Endothelial cell (in vitro differentiated cells): ENCODE measurements at regions not wholly inside any gene's neighbourhood (a gene's known extent, or its start where the extent isn't known, plus 50 kb on each side); places are given as distances from the start of the nearest gene placed in this dataset.
A peak's percentile ranks its signal among the peaks of the same experiment; 100 is the strongest.

ENCODE experiments used
- DNase-seq: peaks from one replicate; pipeline ENCODE4 v3.0.0; 2021; ENCODE audit warnings: low spot score
- H3K27ac Mint-ChIP-seq: one replicate; pipeline ENCODE4 v1.8.0; 2021; ENCODE audit warnings: mixed read lengths, inconsistent platforms; ENCODE audit not compliant: unreplicated experiment
- H3K27me3 Mint-ChIP-seq: one replicate; pipeline ENCODE4 v1.8.0; 2021; ENCODE audit warnings: mild to moderate bottlenecking, moderate library complexity, mixed read lengths, inconsistent platforms; ENCODE audit not compliant: unreplicated experiment
- H3K36me3 Mint-ChIP-seq: one replicate; pipeline ENCODE4 v1.8.0; 2021; ENCODE audit warnings: mild to moderate bottlenecking, low read depth, mixed read lengths, inconsistent platforms; ENCODE audit not compliant: unreplicated experiment
- H3K4me1 Mint-ChIP-seq: one replicate; pipeline ENCODE4 v1.8.0; 2021; ENCODE audit warnings: mild to moderate bottlenecking, mixed read lengths, inconsistent platforms; ENCODE audit not compliant: unreplicated experiment
- H3K4me3 Mint-ChIP-seq: one replicate; pipeline ENCODE4 v1.8.0; 2021; ENCODE audit warnings: mild to moderate bottlenecking, mixed read lengths, inconsistent platforms; ENCODE audit not compliant: unreplicated experiment
- H3K9me3 Mint-ChIP-seq: one replicate; pipeline ENCODE4 v1.8.0; 2021; ENCODE audit warnings: mixed read lengths, inconsistent platforms; ENCODE audit not compliant: unreplicated experiment
- TF ChIP-seq, protein P1 (sequence below): fragments of 200-600 bp; sonication (generic); IDR thresholded peaks from one replicate; pipeline ENCODE4 v1.5.0; 2021; ENCODE audit warnings: antibody characterized with exemption; ENCODE audit not compliant: unreplicated experiment

DNA sequence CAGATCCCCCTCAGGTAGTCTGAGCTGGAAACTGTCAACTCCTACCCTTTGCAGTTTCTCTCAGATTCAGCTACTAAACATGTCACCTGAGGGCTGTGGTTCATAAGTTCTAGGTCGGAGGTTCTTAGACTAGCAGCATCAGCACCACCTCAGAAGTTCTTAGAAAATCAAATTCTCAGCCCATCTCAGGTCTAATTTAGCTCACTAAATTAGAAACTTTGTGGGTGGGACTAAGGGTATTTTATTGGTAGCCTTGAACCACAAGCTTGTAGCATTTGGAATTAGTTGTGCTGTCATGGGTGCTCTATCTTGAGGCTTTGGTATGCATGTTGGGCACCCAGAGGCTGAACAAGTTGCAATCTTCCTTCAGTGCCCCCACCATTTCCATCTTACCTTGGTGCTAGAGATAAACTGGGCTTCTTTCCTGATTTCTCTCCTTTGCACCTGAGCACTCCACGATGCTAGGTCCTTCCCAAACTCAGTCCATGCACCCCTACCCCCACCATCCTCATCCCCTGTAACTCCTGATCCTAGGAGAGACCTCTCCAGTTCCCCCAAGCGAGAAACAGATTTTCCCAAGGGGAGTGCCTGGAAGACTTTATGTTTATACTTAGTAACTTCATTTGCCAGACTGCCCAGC, 54.2 kb downstream of the S1PR1 start:
- H3K27ac Mint-ChIP-seq, result no peak overlapping the region
- no peak overlapping the region for H3K4me3 Mint-ChIP-seq
- H3K36me3 Mint-ChIP-seq, result no peaks in the 10 kb centered on the region
- no peaks in the 10 kb centered on the region for H3K9me3 Mint-ChIP-seq
- no peak for DNase-seq
- peaks cover 5% of the 10 kb centered on the region for H3K27me3 Mint-ChIP-seq
- H3K4me1 Mint-ChIP-seq, result peaks cover 33% of the 10 kb centered on the region
- TF ChIP-seq, protein P1, sequence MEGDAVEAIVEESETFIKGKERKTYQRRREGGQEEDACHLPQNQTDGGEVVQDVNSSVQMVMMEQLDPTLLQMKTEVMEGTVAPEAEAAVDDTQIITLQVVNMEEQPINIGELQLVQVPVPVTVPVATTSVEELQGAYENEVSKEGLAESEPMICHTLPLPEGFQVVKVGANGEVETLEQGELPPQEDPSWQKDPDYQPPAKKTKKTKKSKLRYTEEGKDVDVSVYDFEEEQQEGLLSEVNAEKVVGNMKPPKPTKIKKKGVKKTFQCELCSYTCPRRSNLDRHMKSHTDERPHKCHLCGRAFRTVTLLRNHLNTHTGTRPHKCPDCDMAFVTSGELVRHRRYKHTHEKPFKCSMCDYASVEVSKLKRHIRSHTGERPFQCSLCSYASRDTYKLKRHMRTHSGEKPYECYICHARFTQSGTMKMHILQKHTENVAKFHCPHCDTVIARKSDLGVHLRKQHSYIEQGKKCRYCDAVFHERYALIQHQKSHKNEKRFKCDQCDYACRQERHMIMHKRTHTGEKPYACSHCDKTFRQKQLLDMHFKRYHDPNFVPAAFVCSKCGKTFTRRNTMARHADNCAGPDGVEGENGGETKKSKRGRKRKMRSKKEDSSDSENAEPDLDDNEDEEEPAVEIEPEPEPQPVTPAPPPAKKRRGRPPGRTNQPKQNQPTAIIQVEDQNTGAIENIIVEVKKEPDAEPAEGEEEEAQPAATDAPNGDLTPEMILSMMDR, result no peak

DNA sequence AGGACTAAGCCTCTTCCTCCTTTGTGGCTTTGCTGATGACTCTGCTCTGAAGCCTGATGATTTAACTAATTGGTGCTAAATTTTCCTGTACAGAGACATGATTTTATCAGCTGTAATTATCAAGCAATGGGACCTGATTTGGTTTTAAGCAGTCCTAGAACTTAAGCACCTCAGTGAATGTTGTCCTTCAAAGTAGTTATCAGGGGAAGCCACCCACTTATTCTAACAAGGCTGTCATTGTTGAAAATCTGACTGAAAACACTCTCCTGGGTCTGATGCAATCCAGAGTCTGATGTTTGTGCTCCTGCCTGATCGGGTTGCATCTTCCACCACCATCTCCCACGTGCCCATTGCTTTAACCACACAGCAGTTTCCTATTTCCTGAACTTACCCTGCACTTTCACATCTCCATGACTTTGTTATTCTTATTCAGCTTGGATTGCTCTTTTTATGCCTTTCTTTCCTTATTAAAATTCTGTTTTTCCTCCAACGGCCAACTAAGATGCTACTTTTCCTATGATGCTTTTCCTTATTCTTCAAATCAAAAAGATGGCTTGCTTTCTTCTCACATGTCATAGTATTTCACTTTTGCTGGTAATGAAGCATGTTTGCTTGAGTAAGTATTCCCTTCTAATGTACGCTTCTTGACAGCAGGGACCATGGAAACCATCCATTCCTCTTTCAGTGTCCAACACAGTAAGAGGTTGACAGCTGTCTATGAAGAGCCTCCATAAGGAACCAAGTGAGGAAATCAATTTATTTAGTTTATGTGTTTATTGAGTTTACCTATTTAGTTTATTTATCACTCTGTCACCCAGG, 55.0 kb downstream of the S1PR1 start:
- no peak overlapping the region for H3K4me3 Mint-ChIP-seq
- H3K4me1 Mint-ChIP-seq, result peaks cover 29% of the 10 kb centered on the region
- H3K36me3 Mint-ChIP-seq, result no peaks in the 10 kb centered on the region
- peaks cover 5% of the 10 kb centered on the region for H3K27me3 Mint-ChIP-seq
- DNase-seq, result no peak
- TF ChIP-seq, protein P1, result no peak
- no peak overlapping the region for H3K27ac Mint-ChIP-seq
- H3K9me3 Mint-ChIP-seq, result no peaks in the 10 kb centered on the region

GRCh38 chr1:101293461-101294051, 56.7 kb downstream of the S1PR1 start:
- DNase-seq, result no peak
- Mint-ChIP-seq H3K4me1 (peaks cover 44% of the 10 kb centered on the region), H3K27ac (no peak overlapping the region), H3K4me3 (no peak overlapping the region), H3K36me3 (no peaks in the 10 kb centered on the region), H3K9me3 (no peaks in the 10 kb centered on the region), H3K27me3 (peaks cover 5% of the 10 kb centered on the region)
- TF ChIP-seq, protein P1, result no peak

GRCh38 chr1:101295209-101295608, 58.4 kb downstream of the S1PR1 start:
- H3K27me3 Mint-ChIP-seq, result peaks cover 3% of the 10 kb centered on the region
- DNase-seq, result no peak
- H3K36me3 Mint-ChIP-seq, result no peaks in the 10 kb centered on the region
- TF ChIP-seq, protein P1, result no peak
- H3K4me3 Mint-ChIP-seq, result no peak overlapping the region
- H3K27ac Mint-ChIP-seq, result no peak overlapping the region
- H3K4me1 Mint-ChIP-seq, result peaks cover 49% of the 10 kb centered on the region
- no peaks in the 10 kb centered on the region for H3K9me3 Mint-ChIP-seq

GRCh38 chr1:101298663-101299062, 61.8 kb downstream of the S1PR1 start:
- peak overlapping the region; percentile 82 for H3K27ac Mint-ChIP-seq
- peaks cover 36% of the 10 kb centered on the region for H3K4me1 Mint-ChIP-seq
- H3K9me3 Mint-ChIP-seq, result no peaks in the 10 kb centered on the region
- TF ChIP-seq, protein P1, result no peak
- H3K36me3 Mint-ChIP-seq, result no peaks in the 10 kb centered on the region
- peaks cover 3% of the 10 kb centered on the region for H3K27me3 Mint-ChIP-seq
- H3K4me3 Mint-ChIP-seq, result no peak overlapping the region
- no peak for DNase-seq
